Hepatocyte (in vitro differentiated cells): ENCODE measurements at regions not wholly inside any gene's neighbourhood (a gene's known extent, or its start where the extent isn't known, plus 50 kb on each side); places are given as distances from the start of the nearest gene placed in this dataset.
A peak's percentile ranks its signal among the peaks of the same experiment; 100 is the strongest.

Source experiments
- DNase-seq: peaks from one replicate; pipeline ENCODE4 v3.0.0-alpha.2; 2016; ENCODE audit warnings: low spot score
- H2AFZ ChIP-seq: fragments of 200-600 bp; sonication (generic); 2 replicates; pipeline ENCODE4 v1.6.0; 2016; ENCODE audit warnings: antibody characterized with exemption, mild to moderate bottlenecking
- H3K27ac ChIP-seq: fragments of 200-600 bp; sonication (generic); 2 replicates; pipeline ENCODE4 v1.5.1; 2016; ENCODE audit warnings: mild to moderate bottlenecking
- H3K27me3 ChIP-seq: fragments of 200-600 bp; sonication (generic); 2 replicates; pipeline ENCODE4 v1.6.1; 2016
- H3K36me3 ChIP-seq: fragments of 200-600 bp; sonication (generic); replicated peaks from 2 replicates; pipeline ENCODE4 v1.5.1; 2016; ENCODE audit warnings: low read depth; ENCODE audit not compliant: insufficient read depth
- H3K4me1 ChIP-seq: fragments of 200-600 bp; sonication (generic); 2 replicates; pipeline ENCODE4 v1.5.1; 2016; ENCODE audit warnings: mild to moderate bottlenecking, moderate library complexity; ENCODE audit not compliant: insufficient read depth
- H3K4me2 ChIP-seq: fragments of 200-600 bp; sonication (generic); 2 replicates; pipeline ENCODE4 v1.6.0; 2016
- H3K4me3 ChIP-seq: fragments of 200-600 bp; sonication (generic); 2 replicates; pipeline ENCODE4 v1.5.1; 2016; ENCODE audit warnings: mild to moderate bottlenecking
- H3K79me2 ChIP-seq: fragments of 200-600 bp; sonication (generic); 2 replicates; pipeline ENCODE4 v1.6.0; 2017; ENCODE audit warnings: mild to moderate bottlenecking
- H3K9me2 ChIP-seq: fragments of 200-600 bp; sonication (generic); replicated peaks from 2 replicates; pipeline ENCODE4 v1.6.0; 2017; ENCODE audit warnings: mild to moderate bottlenecking; ENCODE audit not compliant: insufficient read depth
- H3K9me3 ChIP-seq: fragments of 200-600 bp; sonication (generic); 2 replicates; pipeline ENCODE4 v1.5.1; 2016; ENCODE audit warnings: low read depth, mild to moderate bottlenecking
- H4K20me1 ChIP-seq: fragments of 200-600 bp; sonication (generic); 2 replicates; pipeline ENCODE4 v1.6.0; 2016; ENCODE audit warnings: mild to moderate bottlenecking; ENCODE audit not compliant: insufficient read depth, poor library complexity, severe bottlenecking
- EZH2 ChIP-seq: fragments of 200-600 bp; sonication (generic); IDR thresholded peaks from 2 replicates; pipeline ENCODE4 v1.6.1; 2016; ENCODE audit warnings: antibody characterized with exemption, mild to moderate bottlenecking, borderline replicate concordance
- EZH2phosphoT487 ChIP-seq: fragments of 200-600 bp; sonication (generic); IDR thresholded peaks from one replicate; pipeline ENCODE4 v1.6.1; 2018; ENCODE audit warnings: antibody characterized with exemption, mild to moderate bottlenecking, low read depth, moderate library complexity; ENCODE audit not compliant: unreplicated experiment, severe bottlenecking
- WGBS: methylation state at CpG from one replicate; pipeline ENCODE4 v1.1.6; 2016; ENCODE audit warnings: low lambda C conversion rate; ENCODE audit errors: missing lambda C conversion rate; 5-methylcytosine and 5-hydroxymethylcytosine counted together
- TF ChIP-seq, protein P1 (sequence below): fragments of 200-600 bp; sonication (generic); IDR thresholded peaks from 2 replicates; pipeline ENCODE4 v1.5.1; 2016; ENCODE audit warnings: antibody characterized with exemption, mild to moderate bottlenecking; ENCODE audit not compliant: poor library complexity

DNA sequence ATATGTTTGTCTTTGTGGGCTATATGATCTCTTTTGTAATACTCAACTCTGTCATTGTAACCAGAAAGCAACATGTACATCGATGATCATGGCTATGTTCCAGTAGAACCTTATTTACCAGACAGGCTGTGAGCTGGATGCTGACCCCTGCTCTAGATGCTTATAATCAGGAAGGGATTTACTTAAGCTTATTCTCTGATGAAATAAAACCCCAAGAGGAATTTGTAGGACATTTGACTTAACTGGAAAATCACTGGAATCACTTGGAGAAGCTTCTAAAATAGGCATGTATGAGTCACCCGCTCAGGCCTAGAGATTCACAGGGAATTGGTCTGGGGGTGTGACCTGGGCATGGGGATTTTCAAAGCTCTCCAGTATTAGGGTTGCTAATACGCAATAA, 285.8 kb upstream of the ZNF608 start:
- Histone ChIP-seq H3K4me2 (no peak overlapping the region), H3K4me3 (no peak overlapping the region)
- TF ChIP-seq, protein P1, sequence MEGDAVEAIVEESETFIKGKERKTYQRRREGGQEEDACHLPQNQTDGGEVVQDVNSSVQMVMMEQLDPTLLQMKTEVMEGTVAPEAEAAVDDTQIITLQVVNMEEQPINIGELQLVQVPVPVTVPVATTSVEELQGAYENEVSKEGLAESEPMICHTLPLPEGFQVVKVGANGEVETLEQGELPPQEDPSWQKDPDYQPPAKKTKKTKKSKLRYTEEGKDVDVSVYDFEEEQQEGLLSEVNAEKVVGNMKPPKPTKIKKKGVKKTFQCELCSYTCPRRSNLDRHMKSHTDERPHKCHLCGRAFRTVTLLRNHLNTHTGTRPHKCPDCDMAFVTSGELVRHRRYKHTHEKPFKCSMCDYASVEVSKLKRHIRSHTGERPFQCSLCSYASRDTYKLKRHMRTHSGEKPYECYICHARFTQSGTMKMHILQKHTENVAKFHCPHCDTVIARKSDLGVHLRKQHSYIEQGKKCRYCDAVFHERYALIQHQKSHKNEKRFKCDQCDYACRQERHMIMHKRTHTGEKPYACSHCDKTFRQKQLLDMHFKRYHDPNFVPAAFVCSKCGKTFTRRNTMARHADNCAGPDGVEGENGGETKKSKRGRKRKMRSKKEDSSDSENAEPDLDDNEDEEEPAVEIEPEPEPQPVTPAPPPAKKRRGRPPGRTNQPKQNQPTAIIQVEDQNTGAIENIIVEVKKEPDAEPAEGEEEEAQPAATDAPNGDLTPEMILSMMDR = no peak
- no peak for TF ChIP-seq EZH2
- TF ChIP-seq EZH2phosphoT487 = no peak

DNA sequence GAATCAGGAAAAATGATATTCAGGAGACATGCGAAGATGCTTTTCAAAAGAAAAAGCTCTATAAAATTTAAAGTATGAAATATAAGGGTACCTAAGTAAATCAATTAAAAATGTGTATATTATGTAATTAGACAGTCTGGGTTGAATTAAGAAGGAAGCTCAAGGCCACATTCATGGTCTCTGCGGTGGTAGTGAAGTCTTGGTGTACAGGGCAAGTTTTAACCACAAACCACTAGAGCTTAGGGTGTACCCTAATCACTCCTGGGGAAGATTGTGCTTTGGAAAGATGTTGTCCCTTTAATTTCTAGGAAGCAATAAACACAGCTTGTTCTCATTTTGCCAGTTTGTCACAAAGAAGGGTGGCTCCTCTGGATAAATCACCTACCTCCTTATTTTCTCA, 287.2 kb upstream of the ZNF608 start:
- no peaks in the 10 kb centered on the region for H3K9me3 ChIP-seq
- WGBS = 94% methylated on average over 2 of the region's 2 CpGs

More for the DNA sequence above, 285.8 kb upstream of the ZNF608 start:
- Histone ChIP-seq H3K9me2 (no peaks in the 10 kb centered on the region), H3K4me1 (peaks cover 6% of the 10 kb centered on the region), H3K27me3 (no peaks in the 10 kb centered on the region), H2AFZ (no peak overlapping the region), H4K20me1 (no peaks in the 10 kb centered on the region), H3K9me3 (no peaks in the 10 kb centered on the region), H3K79me2 (no peaks in the 10 kb centered on the region), H3K27ac (no peak overlapping the region), H3K36me3 (no peaks in the 10 kb centered on the region)
- peak; percentile 17 for DNase-seq
- WGBS = 75% methylated on average over 3 of the region's 3 CpGs

DNA sequence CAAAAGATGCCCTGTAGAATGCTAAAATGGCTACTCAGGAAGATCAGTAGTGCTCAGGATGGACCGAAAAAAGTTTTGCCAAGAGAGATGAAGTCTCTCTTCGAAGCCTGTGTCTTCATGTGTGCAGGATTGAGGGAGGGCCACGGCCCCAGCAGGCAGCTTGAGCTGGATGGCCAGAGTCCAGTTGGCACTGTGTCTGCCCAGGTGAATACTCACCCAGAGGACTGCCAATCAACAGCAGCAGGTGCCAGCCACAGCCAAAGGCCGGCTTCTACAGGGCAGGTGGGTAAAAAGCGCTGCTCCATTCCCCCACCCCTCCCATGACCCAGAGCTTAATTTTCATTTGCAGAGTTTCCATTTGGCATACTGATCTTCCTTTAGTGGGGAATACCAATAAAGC, 287.9 kb upstream of the ZNF608 start:
- TF ChIP-seq EZH2phosphoT487 (no peak), EZH2 (no peak)

More for the DNA sequence above, 287.2 kb upstream of the ZNF608 start:
- Histone ChIP-seq H3K4me1 (peaks cover 6% of the 10 kb centered on the region), H3K4me3 (no peak overlapping the region), H2AFZ (no peak overlapping the region), H3K9me2 (no peaks in the 10 kb centered on the region), H3K36me3 (no peaks in the 10 kb centered on the region), H3K79me2 (no peaks in the 10 kb centered on the region), H3K27me3 (no peaks in the 10 kb centered on the region), H4K20me1 (no peaks in the 10 kb centered on the region), H3K27ac (no peak overlapping the region), H3K4me2 (no peak overlapping the region)
- DNase-seq = no peak
- TF ChIP-seq EZH2phosphoT487 (no peak), EZH2 (no peak)
- TF ChIP-seq, protein P1 = no peak

DNA sequence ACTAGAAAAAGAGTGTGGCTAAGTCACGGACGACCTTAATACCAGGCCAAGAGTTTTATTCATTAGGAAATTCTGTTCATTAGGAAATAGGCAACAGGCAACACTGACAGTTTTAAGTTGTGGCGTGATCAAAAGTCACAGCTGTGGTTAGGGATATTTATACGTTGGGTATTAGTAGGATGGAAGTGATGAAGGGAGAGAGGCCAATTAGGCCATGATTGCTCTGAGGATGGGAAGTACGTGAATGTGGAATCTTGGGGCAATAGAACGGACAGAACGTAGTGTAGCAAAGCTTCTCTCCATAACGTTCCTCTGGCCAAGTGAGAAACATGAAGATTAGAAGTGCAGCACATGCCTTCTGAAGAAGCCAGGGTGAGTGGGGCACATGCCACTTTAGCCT, 290.1 kb upstream of the ZNF608 start:
- Histone ChIP-seq H3K27me3 (no peaks in the 10 kb centered on the region), H3K4me2 (no peak overlapping the region), H3K27ac (no peak overlapping the region), H3K4me3 (no peak overlapping the region), H3K79me2 (no peaks in the 10 kb centered on the region), H2AFZ (no peak overlapping the region), H3K9me2 (no peaks in the 10 kb centered on the region), H3K9me3 (no peaks in the 10 kb centered on the region), H3K36me3 (no peaks in the 10 kb centered on the region), H3K4me1 (peaks cover 8% of the 10 kb centered on the region), H4K20me1 (no peaks in the 10 kb centered on the region)
- TF ChIP-seq, protein P1 = no peak
- no peak for TF ChIP-seq EZH2
- TF ChIP-seq EZH2phosphoT487 = no peak
- 90% methylated on average over 8 of the region's 8 CpGs for WGBS
- no peak for DNase-seq

More for the DNA sequence above, 287.9 kb upstream of the ZNF608 start:
- H3K4me3 ChIP-seq = no peak overlapping the region
- H3K9me3 ChIP-seq = no peaks in the 10 kb centered on the region
- H4K20me1 ChIP-seq = no peaks in the 10 kb centered on the region
- no peak overlapping the region for H3K27ac ChIP-seq
- peaks cover 6% of the 10 kb centered on the region for H3K4me1 ChIP-seq
- no peaks in the 10 kb centered on the region for H3K79me2 ChIP-seq
- no peak overlapping the region for H3K4me2 ChIP-seq
- H2AFZ ChIP-seq = no peak overlapping the region
- no peak for DNase-seq
- H3K9me2 ChIP-seq = no peaks in the 10 kb centered on the region
- H3K36me3 ChIP-seq = no peaks in the 10 kb centered on the region
- H3K27me3 ChIP-seq = no peaks in the 10 kb centered on the region
- over 99% methylated on average over 5 of the region's 5 CpGs for WGBS
